ENCODE measurements at regions not wholly inside any gene's neighbourhood (a gene's known extent, or its start where the extent isn't known, plus 50 kb on each side); places are given as distances from the start of the nearest gene placed in this dataset.

DNA sequence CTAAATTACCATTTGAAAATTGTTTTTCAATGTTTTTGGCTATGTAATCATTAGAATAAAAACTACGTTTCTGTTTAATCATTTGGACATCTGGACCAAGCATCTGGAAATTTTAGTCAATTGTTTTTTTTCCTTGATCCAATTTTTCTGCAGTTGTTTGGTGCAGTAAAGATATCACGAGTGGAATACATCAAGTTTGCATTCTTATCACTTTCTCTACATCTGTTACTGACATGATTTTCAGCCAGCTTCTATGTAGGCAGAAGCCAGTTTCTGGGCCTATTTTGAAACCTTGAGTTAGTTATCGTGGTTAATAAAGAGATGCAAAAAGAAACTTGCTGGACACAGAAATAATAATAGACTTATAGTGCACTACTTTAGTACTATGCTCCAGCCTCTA is 277.9 kb upstream of the ADAMTS5 start:
- Mint-ChIP-seq H3K36me3 (no peaks in the 10 kb centered on the region), H3K27ac (no peak overlapping the region), H3K4me3 (no peak overlapping the region), H3K27me3 (ENCODE audit: low read depth) (no peaks in the 10 kb centered on the region), H3K4me1 (peaks cover 13% of the 10 kb centered on the region), H3K9me3 (0 out of 2 replicates have a peak, but pooled peaks cover 11% of the 10 kb centered on the region)
- POLR2A ChIA-PET = no interaction called here
- CTCF ChIA-PET = interaction anchor here (1.7 kb wide), 1 partner anchor 32 kb away, joined by 4 read pairs; no protein-coding TSS in a partner anchor
- TF ChIP-seq, protein P1, sequence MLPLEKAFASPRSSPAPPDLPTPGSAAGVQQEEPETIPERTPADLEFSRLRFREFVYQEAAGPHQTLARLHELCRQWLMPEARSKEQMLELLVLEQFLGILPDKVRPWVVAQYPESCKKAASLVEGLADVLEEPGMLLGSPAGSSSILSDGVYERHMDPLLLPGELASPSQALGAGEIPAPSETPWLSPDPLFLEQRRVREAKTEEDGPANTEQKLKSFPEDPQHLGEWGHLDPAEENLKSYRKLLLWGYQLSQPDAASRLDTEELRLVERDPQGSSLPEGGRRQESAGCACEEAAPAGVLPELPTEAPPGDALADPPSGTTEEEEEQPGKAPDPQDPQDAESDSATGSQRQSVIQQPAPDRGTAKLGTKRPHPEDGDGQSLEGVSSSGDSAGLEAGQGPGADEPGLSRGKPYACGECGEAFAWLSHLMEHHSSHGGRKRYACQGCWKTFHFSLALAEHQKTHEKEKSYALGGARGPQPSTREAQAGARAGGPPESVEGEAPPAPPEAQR (CRISPR knock-in tag; IDR thresholded peaks at IDR 0.05) = no peak
- TF ChIP-seq GABPB1 (CRISPR knock-in tag; IDR thresholded peaks at IDR 0.05) (no peak), KAT7 (CRISPR knock-in tag; IDR thresholded peaks at IDR 0.05; ENCODE audit: borderline replicate concordance) (no peak), GTF2I (CRISPR knock-in tag; conservative IDR thresholded peaks at IDR 0.05) (no peak), HMGA2 (CRISPR knock-in tag; IDR thresholded peaks at IDR 0.05) (no peak), ZNF317 (CRISPR knock-in tag; IDR thresholded peaks at IDR 0.05; ENCODE audit: borderline replicate concordance, low read depth) (no peak), FOXP1 (CRISPR knock-in tag; IDR thresholded peaks at IDR 0.05; ENCODE audit: borderline replicate concordance) (no peak), SMAD3 (CRISPR knock-in tag; IDR thresholded peaks at IDR 0.05; ENCODE audit: borderline replicate concordance) (no peak), CREB1 (CRISPR knock-in tag; IDR thresholded peaks at IDR 0.05) (no peak), ZBTB21 (CRISPR knock-in tag; IDR thresholded peaks at IDR 0.05; ENCODE audit: borderline replicate concordance) (no peak), TEAD1 (CRISPR knock-in tag; IDR thresholded peaks at IDR 0.05) (no peak), ZNF263 (CRISPR knock-in tag; IDR thresholded peaks at IDR 0.05; ENCODE audit: low read depth) (no peak), TCF7 (CRISPR knock-in tag; IDR thresholded peaks at IDR 0.05; ENCODE audit: low read depth) (no peak)
- TF ChIP-seq, protein P2, sequence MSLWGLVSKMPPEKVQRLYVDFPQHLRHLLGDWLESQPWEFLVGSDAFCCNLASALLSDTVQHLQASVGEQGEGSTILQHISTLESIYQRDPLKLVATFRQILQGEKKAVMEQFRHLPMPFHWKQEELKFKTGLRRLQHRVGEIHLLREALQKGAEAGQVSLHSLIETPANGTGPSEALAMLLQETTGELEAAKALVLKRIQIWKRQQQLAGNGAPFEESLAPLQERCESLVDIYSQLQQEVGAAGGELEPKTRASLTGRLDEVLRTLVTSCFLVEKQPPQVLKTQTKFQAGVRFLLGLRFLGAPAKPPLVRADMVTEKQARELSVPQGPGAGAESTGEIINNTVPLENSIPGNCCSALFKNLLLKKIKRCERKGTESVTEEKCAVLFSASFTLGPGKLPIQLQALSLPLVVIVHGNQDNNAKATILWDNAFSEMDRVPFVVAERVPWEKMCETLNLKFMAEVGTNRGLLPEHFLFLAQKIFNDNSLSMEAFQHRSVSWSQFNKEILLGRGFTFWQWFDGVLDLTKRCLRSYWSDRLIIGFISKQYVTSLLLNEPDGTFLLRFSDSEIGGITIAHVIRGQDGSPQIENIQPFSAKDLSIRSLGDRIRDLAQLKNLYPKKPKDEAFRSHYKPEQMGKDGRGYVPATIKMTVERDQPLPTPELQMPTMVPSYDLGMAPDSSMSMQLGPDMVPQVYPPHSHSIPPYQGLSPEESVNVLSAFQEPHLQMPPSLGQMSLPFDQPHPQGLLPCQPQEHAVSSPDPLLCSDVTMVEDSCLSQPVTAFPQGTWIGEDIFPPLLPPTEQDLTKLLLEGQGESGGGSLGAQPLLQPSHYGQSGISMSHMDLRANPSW (CRISPR knock-in tag; conservative IDR thresholded peaks at IDR 0.05; ENCODE audit: low read depth) = no peak
- TF ChIP-seq, protein P3, sequence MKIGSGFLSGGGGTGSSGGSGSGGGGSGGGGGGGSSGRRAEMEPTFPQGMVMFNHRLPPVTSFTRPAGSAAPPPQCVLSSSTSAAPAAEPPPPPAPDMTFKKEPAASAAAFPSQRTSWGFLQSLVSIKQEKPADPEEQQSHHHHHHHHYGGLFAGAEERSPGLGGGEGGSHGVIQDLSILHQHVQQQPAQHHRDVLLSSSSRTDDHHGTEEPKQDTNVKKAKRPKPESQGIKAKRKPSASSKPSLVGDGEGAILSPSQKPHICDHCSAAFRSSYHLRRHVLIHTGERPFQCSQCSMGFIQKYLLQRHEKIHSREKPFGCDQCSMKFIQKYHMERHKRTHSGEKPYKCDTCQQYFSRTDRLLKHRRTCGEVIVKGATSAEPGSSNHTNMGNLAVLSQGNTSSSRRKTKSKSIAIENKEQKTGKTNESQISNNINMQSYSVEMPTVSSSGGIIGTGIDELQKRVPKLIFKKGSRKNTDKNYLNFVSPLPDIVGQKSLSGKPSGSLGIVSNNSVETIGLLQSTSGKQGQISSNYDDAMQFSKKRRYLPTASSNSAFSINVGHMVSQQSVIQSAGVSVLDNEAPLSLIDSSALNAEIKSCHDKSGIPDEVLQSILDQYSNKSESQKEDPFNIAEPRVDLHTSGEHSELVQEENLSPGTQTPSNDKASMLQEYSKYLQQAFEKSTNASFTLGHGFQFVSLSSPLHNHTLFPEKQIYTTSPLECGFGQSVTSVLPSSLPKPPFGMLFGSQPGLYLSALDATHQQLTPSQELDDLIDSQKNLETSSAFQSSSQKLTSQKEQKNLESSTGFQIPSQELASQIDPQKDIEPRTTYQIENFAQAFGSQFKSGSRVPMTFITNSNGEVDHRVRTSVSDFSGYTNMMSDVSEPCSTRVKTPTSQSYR (CRISPR knock-in tag; IDR thresholded peaks at IDR 0.05) = no peak
- TF ChIP-seq, protein P4, sequence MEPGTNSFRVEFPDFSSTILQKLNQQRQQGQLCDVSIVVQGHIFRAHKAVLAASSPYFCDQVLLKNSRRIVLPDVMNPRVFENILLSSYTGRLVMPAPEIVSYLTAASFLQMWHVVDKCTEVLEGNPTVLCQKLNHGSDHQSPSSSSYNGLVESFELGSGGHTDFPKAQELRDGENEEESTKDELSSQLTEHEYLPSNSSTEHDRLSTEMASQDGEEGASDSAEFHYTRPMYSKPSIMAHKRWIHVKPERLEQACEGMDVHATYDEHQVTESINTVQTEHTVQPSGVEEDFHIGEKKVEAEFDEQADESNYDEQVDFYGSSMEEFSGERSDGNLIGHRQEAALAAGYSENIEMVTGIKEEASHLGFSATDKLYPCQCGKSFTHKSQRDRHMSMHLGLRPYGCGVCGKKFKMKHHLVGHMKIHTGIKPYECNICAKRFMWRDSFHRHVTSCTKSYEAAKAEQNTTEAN (CRISPR knock-in tag; IDR thresholded peaks at IDR 0.05) = no peak
- TF ChIP-seq, protein P5, sequence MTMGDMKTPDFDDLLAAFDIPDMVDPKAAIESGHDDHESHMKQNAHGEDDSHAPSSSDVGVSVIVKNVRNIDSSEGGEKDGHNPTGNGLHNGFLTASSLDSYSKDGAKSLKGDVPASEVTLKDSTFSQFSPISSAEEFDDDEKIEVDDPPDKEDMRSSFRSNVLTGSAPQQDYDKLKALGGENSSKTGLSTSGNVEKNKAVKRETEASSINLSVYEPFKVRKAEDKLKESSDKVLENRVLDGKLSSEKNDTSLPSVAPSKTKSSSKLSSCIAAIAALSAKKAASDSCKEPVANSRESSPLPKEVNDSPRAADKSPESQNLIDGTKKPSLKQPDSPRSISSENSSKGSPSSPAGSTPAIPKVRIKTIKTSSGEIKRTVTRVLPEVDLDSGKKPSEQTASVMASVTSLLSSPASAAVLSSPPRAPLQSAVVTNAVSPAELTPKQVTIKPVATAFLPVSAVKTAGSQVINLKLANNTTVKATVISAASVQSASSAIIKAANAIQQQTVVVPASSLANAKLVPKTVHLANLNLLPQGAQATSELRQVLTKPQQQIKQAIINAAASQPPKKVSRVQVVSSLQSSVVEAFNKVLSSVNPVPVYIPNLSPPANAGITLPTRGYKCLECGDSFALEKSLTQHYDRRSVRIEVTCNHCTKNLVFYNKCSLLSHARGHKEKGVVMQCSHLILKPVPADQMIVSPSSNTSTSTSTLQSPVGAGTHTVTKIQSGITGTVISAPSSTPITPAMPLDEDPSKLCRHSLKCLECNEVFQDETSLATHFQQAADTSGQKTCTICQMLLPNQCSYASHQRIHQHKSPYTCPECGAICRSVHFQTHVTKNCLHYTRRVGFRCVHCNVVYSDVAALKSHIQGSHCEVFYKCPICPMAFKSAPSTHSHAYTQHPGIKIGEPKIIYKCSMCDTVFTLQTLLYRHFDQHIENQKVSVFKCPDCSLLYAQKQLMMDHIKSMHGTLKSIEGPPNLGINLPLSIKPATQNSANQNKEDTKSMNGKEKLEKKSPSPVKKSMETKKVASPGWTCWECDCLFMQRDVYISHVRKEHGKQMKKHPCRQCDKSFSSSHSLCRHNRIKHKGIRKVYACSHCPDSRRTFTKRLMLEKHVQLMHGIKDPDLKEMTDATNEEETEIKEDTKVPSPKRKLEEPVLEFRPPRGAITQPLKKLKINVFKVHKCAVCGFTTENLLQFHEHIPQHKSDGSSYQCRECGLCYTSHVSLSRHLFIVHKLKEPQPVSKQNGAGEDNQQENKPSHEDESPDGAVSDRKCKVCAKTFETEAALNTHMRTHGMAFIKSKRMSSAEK (CRISPR knock-in tag; IDR thresholded peaks at IDR 0.05; ENCODE audit: borderline replicate concordance) = no peak
- TF ChIP-seq, protein P6, sequence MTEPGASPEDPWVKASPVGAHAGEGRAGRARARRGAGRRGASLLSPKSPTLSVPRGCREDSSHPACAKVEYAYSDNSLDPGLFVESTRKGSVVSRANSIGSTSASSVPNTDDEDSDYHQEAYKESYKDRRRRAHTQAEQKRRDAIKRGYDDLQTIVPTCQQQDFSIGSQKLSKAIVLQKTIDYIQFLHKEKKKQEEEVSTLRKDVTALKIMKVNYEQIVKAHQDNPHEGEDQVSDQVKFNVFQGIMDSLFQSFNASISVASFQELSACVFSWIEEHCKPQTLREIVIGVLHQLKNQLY (CRISPR knock-in tag; IDR thresholded peaks at IDR 0.05) = no peak
- TF ChIP-seq, protein P7, sequence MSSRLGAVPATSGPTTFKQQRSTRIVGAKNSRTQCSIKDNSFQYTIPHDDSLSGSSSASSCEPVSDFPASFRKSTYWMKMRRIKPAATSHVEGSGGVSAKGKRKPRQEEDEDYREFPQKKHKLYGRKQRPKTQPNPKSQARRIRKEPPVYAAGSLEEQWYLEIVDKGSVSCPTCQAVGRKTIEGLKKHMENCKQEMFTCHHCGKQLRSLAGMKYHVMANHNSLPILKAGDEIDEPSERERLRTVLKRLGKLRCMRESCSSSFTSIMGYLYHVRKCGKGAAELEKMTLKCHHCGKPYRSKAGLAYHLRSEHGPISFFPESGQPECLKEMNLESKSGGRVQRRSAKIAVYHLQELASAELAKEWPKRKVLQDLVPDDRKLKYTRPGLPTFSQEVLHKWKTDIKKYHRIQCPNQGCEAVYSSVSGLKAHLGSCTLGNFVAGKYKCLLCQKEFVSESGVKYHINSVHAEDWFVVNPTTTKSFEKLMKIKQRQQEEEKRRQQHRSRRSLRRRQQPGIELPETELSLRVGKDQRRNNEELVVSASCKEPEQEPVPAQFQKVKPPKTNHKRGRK (CRISPR knock-in tag; IDR thresholded peaks at IDR 0.05; ENCODE audit: borderline replicate concordance) = no peak
- TF ChIP-seq, protein P8, sequence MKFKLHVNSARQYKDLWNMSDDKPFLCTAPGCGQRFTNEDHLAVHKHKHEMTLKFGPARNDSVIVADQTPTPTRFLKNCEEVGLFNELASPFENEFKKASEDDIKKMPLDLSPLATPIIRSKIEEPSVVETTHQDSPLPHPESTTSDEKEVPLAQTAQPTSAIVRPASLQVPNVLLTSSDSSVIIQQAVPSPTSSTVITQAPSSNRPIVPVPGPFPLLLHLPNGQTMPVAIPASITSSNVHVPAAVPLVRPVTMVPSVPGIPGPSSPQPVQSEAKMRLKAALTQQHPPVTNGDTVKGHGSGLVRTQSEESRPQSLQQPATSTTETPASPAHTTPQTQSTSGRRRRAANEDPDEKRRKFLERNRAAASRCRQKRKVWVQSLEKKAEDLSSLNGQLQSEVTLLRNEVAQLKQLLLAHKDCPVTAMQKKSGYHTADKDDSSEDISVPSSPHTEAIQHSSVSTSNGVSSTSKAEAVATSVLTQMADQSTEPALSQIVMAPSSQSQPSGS (CRISPR knock-in tag; IDR thresholded peaks at IDR 0.05; ENCODE audit: borderline replicate concordance, low read depth) = no peak
- DNase-seq (ENCODE audit: low spot score) = no peak
- ATAC-seq = no peak
